Naive thymus-derived CD8-positive, alpha-beta T cell (primary cell): ENCODE measurements at regions not wholly inside any gene's neighbourhood (a gene's known extent, or its start where the extent isn't known, plus 50 kb on each side); places are given as distances from the start of the nearest gene placed in this dataset.

ENCODE experiments used
- ATAC-seq, 2 donors: fragments of 150-1000 bp; cut with Tn5 transposase in 1 of 2; sonication (Bioruptor Pico), chemical (Tn5 transposase) in 1 of 2; 1 replicate in 1 of 2; 2 replicates in 1 of 2; pipeline ENCODE4 v1.10.0; 2021; ENCODE audit warnings: mild to moderate bottlenecking in 2 of 2, moderate library complexity in 2 of 2
- POLR2A ChIA-PET: fragments of 350-600 bp; sonication (Branson Sonifier 250); formaldehyde crosslinking; loops from one replicate; lab custom pipeline; 2021; ENCODE audit warnings: antibody characterized with exemption; lab: Charles Lee
- DNase-seq, 10 donors: peaks; one replicate each; pipeline versions ENCODE4 v3.0.0 to v3.0.0-alpha.2; 2020 to 2022
- H3K27ac Mint-ChIP-seq, 10 donors: one replicate each; pipeline ENCODE4 v1.8.0; 2020 to 2022; ENCODE audit warnings: mild to moderate bottlenecking in 10 of 10, mixed read lengths in 10 of 10, moderate library complexity in 4 of 10, inconsistent platforms in 1 of 10
- H3K27me3 Mint-ChIP-seq, 5 donors: one replicate each; pipeline ENCODE4 v1.8.0; 2021 to 2022; ENCODE audit warnings: mixed read lengths in 5 of 5
- H3K36me3 Mint-ChIP-seq, 3 donors: one replicate each; pipeline ENCODE4 v1.8.0; 2020 to 2022; ENCODE audit warnings: mixed read lengths in 3 of 3, mild to moderate bottlenecking in 2 of 3, inconsistent platforms in 1 of 3
- H3K4me1 Mint-ChIP-seq, 4 donors: one replicate each; pipeline ENCODE4 v1.8.0; 2021 to 2022; ENCODE audit warnings: mixed read lengths in 4 of 4
- H3K4me3 Mint-ChIP-seq, 10 donors: one replicate each; pipeline ENCODE4 v1.8.0; 2020 to 2022; ENCODE audit warnings: mild to moderate bottlenecking in 10 of 10, mixed read lengths in 10 of 10, moderate library complexity in 6 of 10, inconsistent platforms in 1 of 10
- H3K9me3 Mint-ChIP-seq, 9 donors: one replicate each; pipeline ENCODE4 v1.8.0; 2020 to 2022; ENCODE audit warnings: mixed read lengths in 9 of 9, mild to moderate bottlenecking in 3 of 9, inconsistent platforms in 1 of 9, moderate library complexity in 1 of 9

DNA sequence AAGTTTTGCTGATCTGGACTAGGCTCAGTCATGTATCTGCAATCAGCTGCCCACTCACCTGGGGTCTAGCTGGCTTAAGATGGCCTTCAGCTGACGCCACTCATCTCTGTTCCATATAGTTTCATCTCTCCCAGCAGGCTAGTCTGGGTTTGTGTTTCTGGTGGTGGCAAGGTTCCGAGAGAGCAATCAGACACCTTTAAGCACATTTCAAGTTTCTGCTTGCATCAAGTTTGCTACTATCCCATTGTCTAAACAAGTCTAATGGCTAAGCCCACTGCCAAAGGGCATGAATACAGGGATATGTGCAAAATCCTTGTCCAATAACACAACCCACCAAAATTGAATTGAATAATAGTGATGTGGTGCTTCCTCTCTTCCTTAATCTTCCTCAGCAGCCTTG lies 251.7 kb downstream of the PIK3R1 start:
- Mint-ChIP-seq H3K9me3 (no peaks in the 10 kb centered on the region), H3K4me3 (no peak overlapping the region), H3K36me3 (no peaks in the 10 kb centered on the region), H3K27me3 (no peaks in the 10 kb centered on the region), H3K4me1 (no peaks in the 10 kb centered on the region), H3K27ac (no peak overlapping the region)
- POLR2A ChIA-PET: no interaction called here
- ATAC-seq (no peak), DNase-seq (no peak)

DNA sequence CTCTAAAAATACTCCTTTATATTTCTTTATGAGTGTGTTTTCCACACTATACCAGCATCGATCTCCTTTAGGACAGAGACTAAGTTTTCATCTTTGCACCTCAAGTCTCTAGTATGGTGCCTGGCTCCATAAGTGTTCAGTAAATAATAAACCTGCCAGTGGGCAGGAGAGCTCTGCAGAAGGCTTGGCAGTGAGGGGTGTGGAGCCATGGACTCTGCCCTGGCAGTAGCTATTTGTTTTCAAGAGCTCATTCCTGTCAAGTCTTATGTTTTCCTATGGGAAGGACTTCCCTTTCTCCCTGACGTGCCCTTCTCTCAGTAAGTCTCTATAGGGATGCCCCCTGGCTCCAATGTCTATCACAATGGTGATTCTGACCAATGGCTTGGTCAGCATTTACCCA lies 252.2 kb downstream of the PIK3R1 start:
- no peak for DNase-seq
- Mint-ChIP-seq H3K4me1 (no peaks in the 10 kb centered on the region), H3K27ac (no peak overlapping the region), H3K4me3 (no peak overlapping the region), H3K9me3 (no peaks in the 10 kb centered on the region), H3K36me3 (no peaks in the 10 kb centered on the region), H3K27me3 (no peaks in the 10 kb centered on the region)
- no peak for ATAC-seq
- POLR2A ChIA-PET: interaction anchor here (1.1 kb wide), 1 partner anchor 188 kb away, joined by 3 read pairs; no protein-coding TSS in a partner anchor

DNA sequence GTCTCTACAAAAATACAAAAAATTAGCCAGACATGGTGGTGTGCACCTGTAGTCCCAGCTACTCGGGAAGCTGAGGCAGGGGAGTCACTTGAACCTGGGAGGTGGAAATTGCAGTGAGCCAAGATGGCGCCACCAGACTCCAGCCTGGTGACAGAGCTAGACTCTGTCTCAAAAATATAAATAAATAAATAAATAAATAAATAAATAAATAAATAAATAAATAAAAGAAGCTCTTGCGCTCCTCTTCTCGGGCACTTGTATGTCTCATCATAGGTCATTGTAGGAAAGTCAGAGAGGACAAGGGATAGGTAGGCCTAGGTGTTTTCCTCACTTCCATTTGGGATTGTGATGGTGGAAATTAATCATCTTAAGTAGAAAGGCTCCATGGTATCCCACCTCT lies 252.8 kb downstream of the PIK3R1 start:
- H3K4me1 Mint-ChIP-seq: no peaks in the 10 kb centered on the region
- POLR2A ChIA-PET: interaction anchor here (1.1 kb wide), 1 partner anchor 188 kb away, joined by 3 read pairs; no protein-coding TSS in a partner anchor
- no peaks in the 10 kb centered on the region for H3K27me3 Mint-ChIP-seq
- no peaks in the 10 kb centered on the region for H3K36me3 Mint-ChIP-seq
- no peaks in the 10 kb centered on the region for H3K9me3 Mint-ChIP-seq
- no peak for DNase-seq
- H3K27ac Mint-ChIP-seq: no peak overlapping the region
- no peak overlapping the region for H3K4me3 Mint-ChIP-seq
- ATAC-seq: no peak

DNA sequence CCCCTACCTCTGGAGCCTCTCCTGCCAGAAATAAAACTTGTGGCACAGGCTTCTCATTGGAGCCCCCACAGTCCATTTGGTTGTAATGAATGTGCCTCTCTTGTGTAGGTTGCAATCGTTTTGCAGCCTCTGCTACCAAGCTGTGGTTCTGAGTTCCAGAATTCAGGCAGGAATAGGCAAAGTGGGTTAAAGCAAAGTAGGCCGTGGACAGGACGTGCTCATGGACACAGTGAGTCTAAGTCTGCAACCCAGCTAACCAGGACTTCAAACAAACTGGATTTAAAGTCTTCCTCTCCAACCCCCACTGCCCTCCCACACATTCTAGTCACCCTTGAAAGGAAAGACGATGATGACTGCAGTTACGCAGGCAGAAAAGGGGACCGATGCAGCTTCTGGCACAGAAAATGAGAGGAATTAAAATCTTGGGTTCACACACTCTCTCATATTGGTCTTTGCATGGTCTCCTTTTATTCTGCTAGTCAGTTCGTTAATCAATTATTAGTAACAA lies 260.0 kb downstream of the PIK3R1 start:
- H3K4me3 Mint-ChIP-seq: no peak overlapping the region
- H3K36me3 Mint-ChIP-seq: no peaks in the 10 kb centered on the region
- H3K27ac Mint-ChIP-seq: no peak overlapping the region
- ATAC-seq (no peak), DNase-seq (no peak)
- POLR2A ChIA-PET: no interaction called here
- no peaks in the 10 kb centered on the region for H3K9me3 Mint-ChIP-seq
- no peaks in the 10 kb centered on the region for H3K27me3 Mint-ChIP-seq
- H3K4me1 Mint-ChIP-seq: no peaks in the 10 kb centered on the region

DNA sequence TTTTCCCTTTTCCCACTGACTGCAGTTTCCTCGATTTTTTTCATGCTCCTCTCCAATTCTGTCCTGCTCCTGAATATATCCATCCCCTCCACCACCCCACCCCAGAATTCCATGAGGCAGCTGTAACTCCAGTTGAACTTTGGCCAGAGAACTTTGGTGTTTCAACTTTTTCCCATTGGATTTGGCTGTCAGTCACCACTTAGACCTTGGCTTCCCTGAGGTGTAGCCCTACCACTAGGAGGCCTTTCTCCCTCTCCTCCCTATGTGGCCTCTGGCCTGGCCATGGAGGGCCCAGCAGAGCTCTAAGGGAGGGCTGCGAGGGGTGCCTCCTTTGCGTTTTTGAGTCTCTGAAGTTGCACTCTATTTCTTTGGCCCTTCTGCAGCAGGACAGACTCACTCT lies 261.3 kb downstream of the PIK3R1 start:
- H3K27ac Mint-ChIP-seq: no peak overlapping the region
- no peaks in the 10 kb centered on the region for H3K27me3 Mint-ChIP-seq
- ATAC-seq (no peak), DNase-seq (no peak)
- no peaks in the 10 kb centered on the region for H3K9me3 Mint-ChIP-seq
- no peaks in the 10 kb centered on the region for H3K4me1 Mint-ChIP-seq
- H3K4me3 Mint-ChIP-seq: no peak overlapping the region
- POLR2A ChIA-PET: no interaction called here
- H3K36me3 Mint-ChIP-seq: no peaks in the 10 kb centered on the region

DNA sequence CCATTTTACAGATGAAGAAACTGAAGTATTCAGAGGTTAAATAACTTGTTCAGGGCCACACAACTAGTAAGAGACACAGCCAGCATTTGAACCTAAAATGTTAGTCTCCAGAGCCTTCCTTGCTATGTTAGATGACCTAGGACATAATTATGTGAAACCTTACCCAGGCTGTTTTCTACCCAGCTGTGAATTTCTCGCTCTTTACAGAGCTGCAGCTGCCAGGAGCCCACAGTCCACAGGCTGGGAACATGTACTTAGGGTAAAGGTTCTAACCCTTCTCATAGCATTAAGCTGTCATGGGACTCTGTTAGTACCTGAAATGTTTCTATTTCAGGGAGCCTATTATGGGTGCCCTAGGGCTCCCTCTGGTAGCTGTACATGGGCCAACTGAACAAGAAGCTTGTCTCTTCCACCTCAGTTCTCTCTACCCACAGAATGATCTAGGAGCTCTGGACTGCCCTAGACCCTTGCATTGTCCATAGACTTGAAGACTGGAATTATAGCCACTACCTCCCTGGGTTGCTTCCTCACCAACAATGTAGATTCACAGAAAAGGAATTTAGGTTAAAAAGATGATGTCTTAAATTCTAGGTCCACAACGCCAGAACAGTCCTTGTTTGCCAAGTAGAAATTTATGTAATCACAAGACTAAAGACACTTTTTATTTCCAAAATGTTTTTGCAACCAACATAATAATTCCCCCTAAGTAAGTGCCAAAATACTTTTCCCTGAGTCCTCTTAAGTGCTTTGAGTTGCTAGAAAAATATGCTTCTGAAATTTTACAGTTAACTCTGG lies 262.9 kb downstream of the PIK3R1 start:
- DNase-seq (no peak), ATAC-seq (no peak)
- Mint-ChIP-seq H3K9me3 (no peaks in the 10 kb centered on the region), H3K27me3 (peaks cover 0 to 2% (median 0%) of the 10 kb centered on the region in 5 donors), H3K4me1 (no peaks in the 10 kb centered on the region), H3K4me3 (no peak overlapping the region), H3K36me3 (no peaks in the 10 kb centered on the region), H3K27ac (no peak overlapping the region)
- POLR2A ChIA-PET: no interaction called here

DNA sequence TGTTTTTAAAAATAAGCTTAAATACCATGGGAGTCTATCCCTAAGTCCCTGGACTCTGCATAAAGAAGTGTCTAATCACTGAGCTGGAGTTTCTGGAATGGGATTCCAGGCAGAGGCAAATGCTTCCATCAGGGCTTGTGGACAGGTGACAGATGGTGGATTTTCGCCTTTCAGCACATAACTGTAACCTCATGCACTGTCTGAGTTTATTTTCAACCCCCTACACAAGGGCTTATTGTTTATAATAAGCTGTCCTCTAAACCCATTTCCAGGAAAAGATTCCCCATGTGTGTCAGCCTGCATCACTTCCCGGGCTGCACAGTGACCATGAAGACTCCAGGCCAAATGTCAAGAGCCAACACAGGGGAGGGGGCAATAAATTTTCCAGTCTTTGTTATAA lies 264.0 kb downstream of the PIK3R1 start:
- Mint-ChIP-seq H3K27me3 (peaks cover 0 to 3% (median 0%) of the 10 kb centered on the region in 5 donors), H3K4me3 (no peak overlapping the region), H3K27ac (no peak overlapping the region), H3K9me3 (no peaks in the 10 kb centered on the region), H3K4me1 (no peaks in the 10 kb centered on the region), H3K36me3 (no peaks in the 10 kb centered on the region)
- ATAC-seq (no peak), DNase-seq (no peak)
- POLR2A ChIA-PET: interaction anchor here (0.6 kb wide), 1 partner anchor 1239 kb away, joined by 3 read pairs; no protein-coding TSS in a partner anchor

DNA sequence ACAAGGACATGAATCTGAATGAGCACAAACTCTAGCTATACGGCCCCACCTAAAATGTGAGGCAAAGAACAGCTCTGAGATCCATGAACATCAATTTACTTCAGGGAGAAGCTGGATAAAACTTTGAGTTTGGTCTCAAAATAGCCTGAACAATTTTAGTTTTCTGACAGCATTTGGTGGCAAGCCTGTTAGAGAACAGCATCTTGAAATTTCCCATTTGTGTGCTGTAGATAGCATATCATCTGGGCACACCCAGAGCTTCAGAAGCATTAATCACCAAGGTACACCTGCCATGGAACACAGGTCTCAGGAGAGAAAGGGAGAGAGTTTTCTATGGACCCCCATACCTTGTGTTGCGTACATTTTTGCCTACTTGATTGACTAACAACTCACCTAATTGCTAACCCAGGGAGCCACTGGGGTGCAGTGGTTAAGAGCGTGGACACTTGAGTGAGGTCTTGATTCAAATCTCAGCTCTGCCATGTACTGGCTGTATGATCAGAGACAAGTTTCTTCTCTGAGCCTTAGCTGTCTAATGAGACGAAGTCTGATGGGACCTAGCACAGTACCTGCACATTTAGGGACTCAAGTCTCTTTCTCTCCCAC lies 264.9 kb downstream of the PIK3R1 start:
- POLR2A ChIA-PET: no interaction called here
- Mint-ChIP-seq H3K36me3 (no peaks in the 10 kb centered on the region), H3K9me3 (no peaks in the 10 kb centered on the region), H3K27ac (no peak overlapping the region), H3K4me1 (no peaks in the 10 kb centered on the region), H3K27me3 (peaks cover 0 to 3% (median 0%) of the 10 kb centered on the region in 5 donors), H3K4me3 (no peak overlapping the region)
- DNase-seq (no peak), ATAC-seq (no peak)

DNA sequence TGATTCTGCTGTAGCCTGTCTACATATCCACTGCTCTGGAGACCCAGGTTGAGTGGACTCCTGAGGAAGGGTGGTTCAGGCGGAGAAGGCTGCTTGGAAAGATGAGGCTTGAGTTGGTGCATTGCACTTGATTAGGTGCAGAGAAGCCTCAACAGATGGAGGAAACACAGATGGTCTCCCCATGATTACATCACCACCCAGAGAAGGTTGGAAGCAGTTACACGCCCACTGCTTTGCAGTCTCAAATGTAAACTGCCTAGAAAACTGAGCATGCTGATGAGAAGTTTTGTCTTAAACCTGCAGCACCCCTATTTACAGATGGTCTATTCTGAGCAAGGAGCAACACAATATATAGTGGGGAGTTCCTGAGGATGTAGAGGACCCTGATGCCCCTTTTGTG lies 266.6 kb downstream of the PIK3R1 start:
- no peaks in the 10 kb centered on the region for H3K4me1 Mint-ChIP-seq
- no peaks in the 10 kb centered on the region for H3K36me3 Mint-ChIP-seq
- peaks cover 0 to 7% (median 2%) of the 10 kb centered on the region in 5 donors for H3K27me3 Mint-ChIP-seq
- H3K27ac Mint-ChIP-seq: no peak overlapping the region
- H3K9me3 Mint-ChIP-seq: peaks cover 0 to under 1% (median 0%) of the 10 kb centered on the region in 9 donors
- H3K4me3 Mint-ChIP-seq: no peak overlapping the region
- POLR2A ChIA-PET: no interaction called here
- no peak for DNase-seq
- no peak for ATAC-seq

DNA sequence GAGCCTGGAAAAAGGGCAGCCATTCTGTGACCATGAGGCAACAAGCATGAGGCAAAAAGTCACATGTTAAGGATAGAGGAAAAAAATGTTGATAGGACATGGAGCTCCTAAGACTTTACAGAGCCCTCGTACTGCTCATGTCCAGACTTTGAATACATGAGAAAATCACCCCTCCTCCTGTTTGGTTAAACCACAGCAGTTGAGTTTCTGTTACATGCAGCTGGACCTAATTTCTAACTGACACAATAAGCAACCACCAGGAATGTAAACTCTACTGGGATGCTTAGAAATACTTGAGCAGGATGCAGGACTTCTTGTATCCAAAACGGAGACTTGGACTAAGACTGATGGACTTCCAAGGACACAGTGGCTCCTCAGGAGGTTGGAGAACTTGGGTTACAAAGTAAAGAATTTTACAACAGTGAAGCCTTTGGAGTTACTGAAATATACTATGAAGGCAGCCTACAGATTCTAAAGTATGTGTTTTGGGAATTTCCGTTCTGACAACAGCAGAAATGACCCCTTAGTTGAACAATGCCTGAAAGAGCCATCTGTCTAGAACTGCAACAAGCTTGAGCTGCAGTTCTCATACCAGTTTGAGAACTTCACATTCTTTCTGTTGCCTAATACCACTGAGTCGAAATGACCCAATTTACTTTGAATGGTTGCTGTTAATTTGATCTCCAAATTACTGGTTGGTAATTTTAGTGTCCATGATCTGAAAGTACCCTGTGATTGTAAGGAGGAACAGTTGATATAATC lies 268.9 kb downstream of the PIK3R1 start:
- Mint-ChIP-seq H3K4me3 (no peak overlapping the region), H3K36me3 (peaks cover 0 to 8% (median 0%) of the 10 kb centered on the region in 3 donors), H3K9me3 (peaks cover 0 to 11% (median 7%) of the 10 kb centered on the region in 9 donors), H3K27me3 (peaks cover 0 to 7% (median 5%) of the 10 kb centered on the region in 5 donors), H3K27ac (no peak overlapping the region), H3K4me1 (no peaks in the 10 kb centered on the region)
- ATAC-seq: no peak
- DNase-seq: no peak
- POLR2A ChIA-PET: no interaction called here

DNA sequence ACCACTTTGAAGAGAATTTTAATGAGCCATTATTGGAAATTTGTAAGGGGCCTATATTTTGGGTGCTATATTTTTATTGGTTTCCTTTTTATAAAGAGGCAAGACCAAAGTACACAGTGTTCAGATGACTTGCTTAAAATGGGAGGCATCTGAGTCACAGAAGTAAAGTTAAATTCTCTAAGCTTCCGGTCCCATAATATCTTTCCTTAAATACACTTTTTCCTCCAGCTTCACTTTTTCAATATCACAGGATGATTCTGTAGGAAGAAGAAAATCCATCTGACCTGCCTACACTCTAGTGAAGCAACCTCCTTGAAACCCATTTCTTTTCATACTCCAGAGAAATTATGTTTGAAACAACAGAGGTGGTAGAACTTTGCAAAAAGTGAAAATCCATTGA lies 274.0 kb downstream of the PIK3R1 start:
- Mint-ChIP-seq H3K4me1 (no peaks in the 10 kb centered on the region), H3K4me3 (no peak overlapping the region), H3K27ac (no peak overlapping the region), H3K9me3 (peaks cover 0 to 11% (median 7%) of the 10 kb centered on the region in 9 donors), H3K36me3 (peaks cover 0 to 8% (median 0%) of the 10 kb centered on the region in 3 donors), H3K27me3 (peaks cover 0 to 9% (median 3%) of the 10 kb centered on the region in 5 donors)
- POLR2A ChIA-PET: no interaction called here
- ATAC-seq (no peak), DNase-seq (no peak)

DNA sequence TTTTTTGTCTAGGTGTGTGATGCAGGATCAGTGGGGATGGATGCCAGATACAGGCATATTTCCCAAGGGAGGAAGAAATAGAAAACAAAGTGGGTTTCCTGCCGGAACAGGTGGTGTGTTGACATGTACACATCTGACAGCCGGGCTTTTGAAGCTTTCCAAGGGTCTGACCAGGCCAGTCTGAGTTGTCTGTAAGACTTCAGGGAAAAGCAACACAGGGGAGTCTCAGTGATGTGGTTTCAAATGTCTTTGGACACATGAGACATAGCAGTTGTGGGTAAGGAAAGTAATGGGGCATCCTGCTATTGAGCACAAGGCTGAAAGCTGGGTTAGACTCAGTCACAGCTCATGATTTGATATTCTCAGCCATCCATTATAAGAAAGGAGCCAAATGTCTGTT lies 274.9 kb downstream of the PIK3R1 start:
- peaks cover 0 to 8% (median 0%) of the 10 kb centered on the region in 3 donors for H3K36me3 Mint-ChIP-seq
- H3K4me1 Mint-ChIP-seq: no peaks in the 10 kb centered on the region
- peaks cover 0 to 11% (median 7%) of the 10 kb centered on the region in 9 donors for H3K9me3 Mint-ChIP-seq
- H3K27me3 Mint-ChIP-seq: peaks cover 0 to 9% (median 3%) of the 10 kb centered on the region in 5 donors
- H3K27ac Mint-ChIP-seq: no peak overlapping the region
- POLR2A ChIA-PET: no interaction called here
- ATAC-seq (no peak), DNase-seq (no peak)
- no peak overlapping the region for H3K4me3 Mint-ChIP-seq

DNA sequence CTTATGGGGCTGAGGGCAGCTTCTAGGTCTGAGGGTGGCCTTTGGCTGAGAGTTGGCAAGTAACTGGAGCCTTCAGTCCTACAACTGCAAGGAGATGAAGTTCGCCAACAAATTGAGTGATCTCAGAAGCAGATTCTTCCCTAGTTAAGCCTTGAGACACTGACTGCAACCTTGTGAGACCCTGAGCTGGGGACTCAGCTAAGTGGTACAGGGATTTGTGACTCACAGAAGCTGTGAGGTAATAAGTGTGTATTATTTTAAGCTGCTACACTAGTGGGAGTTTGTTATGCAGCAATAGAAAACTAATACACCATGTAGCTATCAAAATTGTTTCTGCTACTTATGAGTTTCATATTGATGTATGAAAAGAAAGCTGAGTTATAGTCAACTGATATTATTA lies 279.2 kb downstream of the PIK3R1 start:
- POLR2A ChIA-PET: no interaction called here
- Mint-ChIP-seq H3K27ac (no peak overlapping the region), H3K9me3 (peaks cover 0 to 34% (median 25%) of the 10 kb centered on the region in 9 donors), H3K36me3 (peaks cover 0 to 34% (median 23%) of the 10 kb centered on the region in 3 donors), H3K4me1 (no peaks in the 10 kb centered on the region), H3K27me3 (peaks cover 0 to 6% (median 0%) of the 10 kb centered on the region in 5 donors), H3K4me3 (no peak overlapping the region)
- DNase-seq: no peak
- ATAC-seq: no peak
